ENCODE measurements at regions not wholly inside any gene's neighbourhood (a gene's known extent, or its start where the extent isn't known, plus 50 kb on each side); places are given as distances from the start of the nearest gene placed in this dataset.

- no peak overlapping the region for H4K5ac ChIP-seq (ENCODE audit: insufficient read length, low read depth, low read length)
- no peak overlapping the region for H3K14ac ChIP-seq (ENCODE audit: insufficient read depth, low read length)
- H3K56ac ChIP-seq (ENCODE audit: insufficient read length, low read depth, low read length), result no peak overlapping the region
- H2BK120ac ChIP-seq (ENCODE audit: low read depth, low read length, poor library complexity, severe bottlenecking), result no peak overlapping the region
- H2BK15ac ChIP-seq (ENCODE audit: low read depth, low read length), result no peak overlapping the region
- no peaks in the 10 kb centered on the region for H3K79me2 ChIP-seq (ENCODE audit: insufficient read depth, low read length)
- no peak for TF ChIP-seq CTCF (conservative IDR thresholded peaks at IDR 0.05)
- H3K23me2 ChIP-seq (ENCODE audit: insufficient read length, low read depth, low read length, poor library complexity, severe bottlenecking), result no peaks in the 10 kb centered on the region
- no CpG with 5 or more reads among the region's 7 CpGs for WGBS (ENCODE audit: extremely low coverage, insufficient read length, low lambda C conversion rate)
- no peak overlapping the region for H3K4me2 ChIP-seq (ENCODE audit: insufficient read depth, insufficient read length, low read length)
- H2AFZ ChIP-seq (ENCODE audit: low read length), result no peak overlapping the region
- H3K27me3 ChIP-seq (ENCODE audit: insufficient read depth, low read length), result no peaks in the 10 kb centered on the region
- no peak for DNase-seq
- H3K27ac Mint-ChIP-seq, result no peak overlapping the region
- no peak overlapping the region for H3K18ac ChIP-seq (ENCODE audit: insufficient read length, low read depth, low read length)
- H4K91ac ChIP-seq (ENCODE audit: insufficient read length, low read depth, low read length), result no peak overlapping the region
- H3K27ac ChIP-seq (ENCODE audit: insufficient read length, low read depth, low read length), result no peak overlapping the region
- H2BK12ac ChIP-seq (ENCODE audit: insufficient read length, low read depth, low read length), result no peak overlapping the region
- H3T11ph ChIP-seq (ENCODE audit: low read length), result no peak overlapping the region
- peaks cover 28 to 30% of the 10 kb centered on the region in 2 experiments for H3K9me3 Mint-ChIP-seq
- peaks cover 15 to 25% (median 17%) of the 10 kb centered on the region in 3 experiments for H3K36me3 Mint-ChIP-seq (ENCODE audit: insufficient read depth in 1 of 3, low read depth in 3 of 3)
- H3K4ac ChIP-seq (ENCODE audit: low read depth, low read length), result no peak overlapping the region
- no peak overlapping the region for H2BK20ac ChIP-seq (ENCODE audit: low read depth, low read length, poor library complexity, severe bottlenecking)
- H2BK5ac ChIP-seq (ENCODE audit: insufficient read length, low read length), result no peak overlapping the region
- H4K8ac ChIP-seq (replicated peaks; ENCODE audit: insufficient read length, low read depth, low read length), result no peak overlapping the region
- no peak overlapping the region for H3K9ac ChIP-seq (ENCODE audit: extremely low read depth, insufficient read length, low read length)
- no peaks in the 10 kb centered on the region for H3K79me1 ChIP-seq (ENCODE audit: insufficient read depth, low read depth, low read length, poor library complexity, severe bottlenecking)
- no peak overlapping the region for H3K4me3 Mint-ChIP-seq
- peaks cover 17% of the 10 kb centered on the region for H3K27me3 Mint-ChIP-seq (ENCODE audit: low read depth)
- no peak overlapping the region for H3K23ac ChIP-seq (ENCODE audit: insufficient read length, low read depth, low read length)
- no peak overlapping the region for H2AK5ac ChIP-seq (ENCODE audit: insufficient read length, low read length)
- H3K4me1 ChIP-seq (ENCODE audit: insufficient read depth, low read length), result no peaks in the 10 kb centered on the region
- no peaks in the 10 kb centered on the region for H3K4me1 Mint-ChIP-seq
- no peaks in the 10 kb centered on the region for H4K20me1 ChIP-seq (ENCODE audit: control insufficient read depth, insufficient read depth, insufficient read length)
- H3K9me3 ChIP-seq (ENCODE audit: control insufficient read depth, low read depth, low read length), result peaks cover 17% of the 10 kb centered on the region
Observed at GRCh38 chr13:111573801-111574200, 253.4 kb downstream of the TEX29 start.
